ENCODE measurements at regions not wholly inside any gene's neighbourhood (a gene's known extent, or its start where the extent isn't known, plus 50 kb on each side); places are given as distances from the start of the nearest gene placed in this dataset.

- TF ChIP-seq CTCF (IDR thresholded peaks at IDR 0.05) = no peak
Observed at GRCh38 chr5:168172760-168173223, 118.7 kb upstream of the WWC1 start.

GRCh38 chr5:168174376-168174775 lies 117.1 kb upstream of the WWC1 start:
- no peak for TF ChIP-seq CTCF (IDR thresholded peaks at IDR 0.05)

GRCh38 chr5:168176251-168176650 lies 115.2 kb upstream of the WWC1 start:
- no peak for TF ChIP-seq CTCF (IDR thresholded peaks at IDR 0.05)

GRCh38 chr5:168176941-168177340 lies 114.5 kb upstream of the WWC1 start:
- no peak for TF ChIP-seq CTCF (IDR thresholded peaks at IDR 0.05)

- no peak for TF ChIP-seq CTCF (IDR thresholded peaks at IDR 0.05)
Observed at GRCh38 chr5:168177831-168178450, 113.5 kb upstream of the WWC1 start.

GRCh38 chr5:168179192-168179593 lies 112.3 kb upstream of the WWC1 start:
- no peak for TF ChIP-seq CTCF (IDR thresholded peaks at IDR 0.05)

- TF ChIP-seq CTCF (IDR thresholded peaks at IDR 0.05) = no peak
Observed at GRCh38 chr5:168182269-168182668, 109.2 kb upstream of the WWC1 start.

GRCh38 chr5:168184103-168184502 lies 107.3 kb upstream of the WWC1 start:
- no peak for TF ChIP-seq CTCF (IDR thresholded peaks at IDR 0.05)

Data from LNCAP (cell line).